ENCODE measurements at regions not wholly inside any gene's neighbourhood (a gene's known extent, or its start where the extent isn't known, plus 50 kb on each side); places are given as distances from the start of the nearest gene placed in this dataset.

DNA sequence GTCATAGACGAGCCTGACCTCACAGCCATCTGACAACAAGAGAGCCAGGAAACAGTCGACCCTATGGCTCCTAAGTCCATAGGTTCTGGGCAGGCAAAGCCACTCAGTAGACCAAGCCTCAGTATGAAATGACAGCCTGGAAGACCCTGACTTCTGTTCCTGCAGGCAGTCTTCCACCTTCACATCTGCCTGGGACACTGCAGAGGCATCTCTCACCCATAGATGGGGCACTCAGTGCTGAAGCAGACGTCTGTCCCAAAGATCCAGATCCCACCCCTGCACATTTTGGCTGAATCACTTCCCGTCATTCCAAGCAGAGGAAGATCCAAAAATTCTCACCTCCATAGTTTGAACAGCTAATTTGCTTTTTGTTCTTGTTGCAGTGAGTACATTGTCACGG lies 139.3 kb upstream of the ZNF507 start:
- DNase-seq (ENCODE audit: low spot score): no peak
- ChIA-PET CTCF (no interaction called here), POLR2A (ENCODE audit: low non-redundant PET) (no interaction called here)
- TF ChIP-seq, protein P1, sequence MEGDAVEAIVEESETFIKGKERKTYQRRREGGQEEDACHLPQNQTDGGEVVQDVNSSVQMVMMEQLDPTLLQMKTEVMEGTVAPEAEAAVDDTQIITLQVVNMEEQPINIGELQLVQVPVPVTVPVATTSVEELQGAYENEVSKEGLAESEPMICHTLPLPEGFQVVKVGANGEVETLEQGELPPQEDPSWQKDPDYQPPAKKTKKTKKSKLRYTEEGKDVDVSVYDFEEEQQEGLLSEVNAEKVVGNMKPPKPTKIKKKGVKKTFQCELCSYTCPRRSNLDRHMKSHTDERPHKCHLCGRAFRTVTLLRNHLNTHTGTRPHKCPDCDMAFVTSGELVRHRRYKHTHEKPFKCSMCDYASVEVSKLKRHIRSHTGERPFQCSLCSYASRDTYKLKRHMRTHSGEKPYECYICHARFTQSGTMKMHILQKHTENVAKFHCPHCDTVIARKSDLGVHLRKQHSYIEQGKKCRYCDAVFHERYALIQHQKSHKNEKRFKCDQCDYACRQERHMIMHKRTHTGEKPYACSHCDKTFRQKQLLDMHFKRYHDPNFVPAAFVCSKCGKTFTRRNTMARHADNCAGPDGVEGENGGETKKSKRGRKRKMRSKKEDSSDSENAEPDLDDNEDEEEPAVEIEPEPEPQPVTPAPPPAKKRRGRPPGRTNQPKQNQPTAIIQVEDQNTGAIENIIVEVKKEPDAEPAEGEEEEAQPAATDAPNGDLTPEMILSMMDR (conservative IDR thresholded peaks at IDR 0.05; ENCODE audit: low read depth): no peak
- H3K27ac ChIP-seq: no peak overlapping the region

GRCh38 chr19:32208060-32208459 lies 137.3 kb upstream of the ZNF507 start:
- CTCF ChIA-PET: no interaction called here
- no peak overlapping the region for H3K27ac ChIP-seq
- TF ChIP-seq, protein P1 (conservative IDR thresholded peaks at IDR 0.05; ENCODE audit: low read depth): no peak
- no peak for DNase-seq (ENCODE audit: low spot score)
- POLR2A ChIA-PET (ENCODE audit: low non-redundant PET): no interaction called here

- TF ChIP-seq, protein P1 (conservative IDR thresholded peaks at IDR 0.05; ENCODE audit: low read depth): no peak
- ChIA-PET POLR2A (ENCODE audit: low non-redundant PET) (no interaction called here), CTCF (interaction anchor here (0.6 kb wide), 1 partner anchor 115 kb away, joined by 4 read pairs; no protein-coding TSS in a partner anchor)
- no peak overlapping the region for H3K27ac ChIP-seq
- no peak for DNase-seq (ENCODE audit: low spot score)
These were observed 126.0 kb upstream of the ZNF507 start for GRCh38 chr19:32219392-32219791.

DNA sequence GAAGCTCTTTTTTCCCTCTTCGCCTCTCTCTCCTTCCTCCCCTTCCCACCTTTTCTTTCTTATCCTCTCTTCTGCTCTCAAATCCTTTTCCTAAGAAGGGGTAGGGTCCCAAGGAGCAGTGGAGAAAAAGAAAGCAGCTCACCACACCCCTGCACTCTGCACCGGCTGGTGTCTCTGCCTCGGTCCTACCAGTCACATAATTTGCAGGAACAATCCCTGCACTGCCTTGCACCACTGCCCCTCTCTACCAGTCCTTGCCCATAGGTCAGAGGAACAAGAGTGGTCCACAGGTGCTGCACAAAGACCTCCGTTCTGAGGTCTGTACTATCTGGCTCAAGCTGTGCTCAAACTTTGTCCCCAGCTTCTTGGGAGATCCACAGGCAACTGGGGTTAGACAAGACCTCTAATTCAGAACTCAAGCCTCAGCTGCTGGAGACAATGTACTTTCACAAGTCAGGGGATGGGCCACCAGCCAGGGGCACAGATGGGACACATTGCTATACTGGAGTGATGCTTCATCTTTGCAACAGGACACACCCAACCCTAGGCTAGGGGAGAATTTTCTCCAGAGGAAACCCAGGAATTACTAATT lies 125.4 kb upstream of the ZNF507 start:
- DNase-seq (ENCODE audit: low spot score): no peak
- no peak overlapping the region for H3K27ac ChIP-seq
- TF ChIP-seq, protein P1 (conservative IDR thresholded peaks at IDR 0.05; ENCODE audit: low read depth): no peak
- POLR2A ChIA-PET (ENCODE audit: low non-redundant PET): no interaction called here
- CTCF ChIA-PET: interaction anchor here (0.6 kb wide), 2 partner anchors 115 to 257 kb away, joined by 4 read pairs; no protein-coding TSS in a partner anchor

GRCh38 chr19:32220951-32221350 lies 124.5 kb upstream of the ZNF507 start:
- CTCF ChIA-PET: interaction anchor here (2.2 kb wide), 1 partner anchor 1538 kb away, joined by 6 read pairs; no protein-coding TSS in a partner anchor

DNA sequence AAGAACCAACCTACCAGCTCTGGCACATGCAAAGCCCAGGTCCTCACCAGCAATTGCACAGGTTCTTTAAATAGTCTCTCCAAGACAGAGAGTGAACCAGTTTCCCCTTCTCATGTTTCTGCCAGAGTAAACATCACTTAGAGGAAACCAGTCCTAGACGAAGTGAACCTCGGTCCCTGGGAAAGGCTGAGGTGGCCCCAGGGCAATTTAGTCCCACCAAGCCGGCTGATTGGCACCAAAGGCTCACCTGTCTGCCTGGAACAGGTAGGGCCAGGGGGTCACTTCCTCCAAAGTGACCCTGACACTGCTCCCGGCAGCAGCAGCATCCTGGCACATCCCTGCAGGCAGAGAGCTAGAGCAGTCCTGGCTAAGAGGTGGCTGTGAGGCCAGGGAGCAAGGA lies 122.9 kb upstream of the ZNF507 start:
- TF ChIP-seq, protein P1 (conservative IDR thresholded peaks at IDR 0.05; ENCODE audit: low read depth): no peak
- no peak for DNase-seq (ENCODE audit: low spot score)
- POLR2A ChIA-PET (ENCODE audit: low non-redundant PET): no interaction called here
- no peak overlapping the region for H3K27ac ChIP-seq
- CTCF ChIA-PET: interaction anchor here (2.2 kb wide), 1 partner anchor 1540 kb away, joined by 6 read pairs; no protein-coding TSS in a partner anchor

More at GRCh38 chr19:32220951-32221350, 124.5 kb upstream of the ZNF507 start:
- TF ChIP-seq, protein P1 (conservative IDR thresholded peaks at IDR 0.05; ENCODE audit: low read depth): no peak
- POLR2A ChIA-PET (ENCODE audit: low non-redundant PET): no interaction called here
- H3K27ac ChIP-seq: no peak overlapping the region
- no peak for DNase-seq (ENCODE audit: low spot score)
